ENCODE measurements at regions not wholly inside any gene's neighbourhood (a gene's known extent, or its start where the extent isn't known, plus 50 kb on each side); places are given as distances from the start of the nearest gene placed in this dataset.
"Not testable (repeated sequence)": the region's sequence is repeated elsewhere in the genome, so short reads cannot be mapped to it uniquely, and the experiment has no call there.

DNA sequence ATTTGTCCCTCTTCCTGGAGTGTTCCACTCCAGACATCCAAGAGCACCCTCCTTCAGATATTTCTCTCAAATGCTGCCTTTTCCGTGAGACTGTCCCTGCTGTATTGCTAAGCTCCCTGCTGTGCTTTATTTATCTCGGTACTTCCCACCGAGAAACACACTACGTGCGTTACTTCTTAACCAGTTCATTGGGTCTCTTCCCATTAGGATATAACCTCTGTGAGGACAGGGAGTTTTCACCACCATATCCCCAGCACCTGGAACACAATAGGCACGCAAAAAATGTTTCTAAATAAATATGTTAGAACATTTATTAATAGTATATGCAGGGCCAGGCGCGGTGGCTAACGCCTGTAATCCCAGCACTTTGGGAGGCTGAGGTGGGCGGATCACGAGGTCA lies 308.7 kb upstream of the IL12A start:
- ChIA-PET CTCF (ENCODE audit: unreplicated experiment) (no interaction called here), POLR2A (no interaction called here)
- Histone ChIP-seq H3K9me2 (ENCODE audit: insufficient read depth, low read length) (no peaks in the 10 kb centered on the region; the same call in 1 of the 2 replicates), H3K9me3 (ENCODE audit: low read length) (no peaks in the 10 kb centered on the region), H4K20me1 (ENCODE audit: insufficient read depth, low read length) (no peaks in the 10 kb centered on the region), H3K79me2 (ENCODE audit: insufficient read depth, low read depth, low read length) (no peaks in the 10 kb centered on the region), H3K4me3 (ENCODE audit: low read depth, low read length, poor library complexity, severe bottlenecking) (no peak overlapping the region), H2AFZ (ENCODE audit: low read length) (no peak overlapping the region), H3K4me1 (ENCODE audit: insufficient read depth, low read length, poor library complexity, severe bottlenecking) (no peaks in the 10 kb centered on the region), H3K4me2 (ENCODE audit: low read length) (no peak overlapping the region), H3K36me3 (ENCODE audit: insufficient read depth, low read length) (no peaks in the 10 kb centered on the region), H3K27ac (ENCODE audit: low read depth, low read length, poor library complexity, severe bottlenecking) (no peak overlapping the region)
- intact Hi-C loops (cut with micrococcal nuclease; ENCODE audit: unreplicated experiment), result no loop called here
- no peak for DNase-seq (ENCODE audit: low spot score)
- TF ChIP-seq EZH2phosphoT487 (IDR thresholded peaks at IDR 0.05; ENCODE audit: borderline replicate concordance, low read depth, low read length), result no peak
- TF ChIP-seq, protein P1, sequence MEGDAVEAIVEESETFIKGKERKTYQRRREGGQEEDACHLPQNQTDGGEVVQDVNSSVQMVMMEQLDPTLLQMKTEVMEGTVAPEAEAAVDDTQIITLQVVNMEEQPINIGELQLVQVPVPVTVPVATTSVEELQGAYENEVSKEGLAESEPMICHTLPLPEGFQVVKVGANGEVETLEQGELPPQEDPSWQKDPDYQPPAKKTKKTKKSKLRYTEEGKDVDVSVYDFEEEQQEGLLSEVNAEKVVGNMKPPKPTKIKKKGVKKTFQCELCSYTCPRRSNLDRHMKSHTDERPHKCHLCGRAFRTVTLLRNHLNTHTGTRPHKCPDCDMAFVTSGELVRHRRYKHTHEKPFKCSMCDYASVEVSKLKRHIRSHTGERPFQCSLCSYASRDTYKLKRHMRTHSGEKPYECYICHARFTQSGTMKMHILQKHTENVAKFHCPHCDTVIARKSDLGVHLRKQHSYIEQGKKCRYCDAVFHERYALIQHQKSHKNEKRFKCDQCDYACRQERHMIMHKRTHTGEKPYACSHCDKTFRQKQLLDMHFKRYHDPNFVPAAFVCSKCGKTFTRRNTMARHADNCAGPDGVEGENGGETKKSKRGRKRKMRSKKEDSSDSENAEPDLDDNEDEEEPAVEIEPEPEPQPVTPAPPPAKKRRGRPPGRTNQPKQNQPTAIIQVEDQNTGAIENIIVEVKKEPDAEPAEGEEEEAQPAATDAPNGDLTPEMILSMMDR (conservative IDR thresholded peaks at IDR 0.05; ENCODE audit: low read length), result no peak
- BruUV-seq (replicated peaks), result no TSS peak

DNA sequence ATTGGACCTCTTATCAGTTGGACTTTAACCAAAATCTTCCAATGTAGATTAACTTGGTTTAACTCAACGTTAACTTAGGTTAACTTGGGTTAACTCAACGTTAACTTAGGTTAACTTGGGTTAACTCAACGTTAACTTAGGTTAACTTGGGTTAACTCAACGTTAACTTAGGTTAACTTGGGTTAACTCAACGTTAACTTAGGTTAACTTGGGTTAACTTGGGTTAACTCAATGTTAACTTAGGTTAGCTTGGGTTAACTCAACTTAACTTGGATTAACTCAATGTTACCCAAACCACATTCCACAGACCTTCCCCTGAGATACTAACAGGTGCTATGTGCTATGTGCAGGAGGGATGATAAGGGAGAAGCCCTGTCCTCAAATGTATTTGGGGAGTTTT lies 306.9 kb upstream of the IL12A start:
- BruUV-seq (replicated peaks); DNase-seq (ENCODE audit: low spot score): not testable (repeated sequence)

DNA sequence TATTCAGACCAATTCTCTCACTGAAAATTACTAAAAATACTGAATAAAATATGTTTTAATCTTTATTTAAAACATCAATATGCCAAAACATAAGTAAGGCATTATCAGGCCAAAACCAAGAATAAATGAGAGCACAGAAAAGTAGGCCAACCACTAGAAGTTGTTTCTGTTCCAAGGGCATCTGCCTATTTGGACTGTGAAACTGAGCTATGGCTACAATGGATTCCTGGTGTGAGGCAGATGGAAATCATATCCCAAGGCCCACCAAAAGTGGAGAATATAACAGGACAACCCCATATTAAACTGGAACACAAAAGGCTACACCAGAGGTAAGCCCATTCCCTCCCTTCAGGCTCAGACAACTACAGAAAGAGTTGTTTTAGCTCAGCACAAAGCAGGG lies 302.8 kb upstream of the IL12A start:
- no peak for DNase-seq (ENCODE audit: low spot score)
- Histone ChIP-seq H3K4me3 (ENCODE audit: low read depth, low read length, poor library complexity, severe bottlenecking) (no peak overlapping the region), H3K9me2 (ENCODE audit: insufficient read depth, low read length) (no peaks in the 10 kb centered on the region; the same call in 1 of the 2 replicates), H3K79me2 (ENCODE audit: insufficient read depth, low read depth, low read length) (no peaks in the 10 kb centered on the region), H3K9me3 (ENCODE audit: low read length) (no peaks in the 10 kb centered on the region), H3K36me3 (ENCODE audit: insufficient read depth, low read length) (no peaks in the 10 kb centered on the region), H3K4me2 (ENCODE audit: low read length) (no peak overlapping the region), H3K27ac (ENCODE audit: low read depth, low read length, poor library complexity, severe bottlenecking) (no peak overlapping the region), H3K4me1 (ENCODE audit: insufficient read depth, low read length, poor library complexity, severe bottlenecking) (no peaks in the 10 kb centered on the region), H2AFZ (ENCODE audit: low read length) (no peak overlapping the region), H4K20me1 (ENCODE audit: insufficient read depth, low read length) (no peaks in the 10 kb centered on the region)
- ChIA-PET CTCF (ENCODE audit: unreplicated experiment) (no interaction called here), POLR2A (no interaction called here)
- no TSS peak for BruUV-seq (replicated peaks)
- TF ChIP-seq EZH2phosphoT487 (IDR thresholded peaks at IDR 0.05; ENCODE audit: borderline replicate concordance, low read depth, low read length), result no peak
- TF ChIP-seq, protein P1 (conservative IDR thresholded peaks at IDR 0.05; ENCODE audit: low read length), result no peak
- intact Hi-C loops (cut with micrococcal nuclease; ENCODE audit: unreplicated experiment), result no loop called here

More for the DNA sequence above, 306.9 kb upstream of the IL12A start:
- H3K36me3 ChIP-seq (ENCODE audit: insufficient read depth, low read length); H3K4me1 ChIP-seq (ENCODE audit: insufficient read depth, low read length, poor library complexity, severe bottlenecking); H2AFZ ChIP-seq (ENCODE audit: low read length); H3K4me2 ChIP-seq (ENCODE audit: low read length); H3K4me3 ChIP-seq (ENCODE audit: low read depth, low read length, poor library complexity, severe bottlenecking); H3K9me3 ChIP-seq (ENCODE audit: low read length); CTCF ChIA-PET (ENCODE audit: unreplicated experiment); H4K20me1 ChIP-seq (ENCODE audit: insufficient read depth, low read length); POLR2A ChIA-PET; H3K27ac ChIP-seq (ENCODE audit: low read depth, low read length, poor library complexity, severe bottlenecking); H3K9me2 ChIP-seq (ENCODE audit: insufficient read depth, low read length); H3K79me2 ChIP-seq (ENCODE audit: insufficient read depth, low read depth, low read length); intact Hi-C loops (cut with micrococcal nuclease; ENCODE audit: unreplicated experiment): not testable (repeated sequence)

All from OCI-LY7 (cell line).